ENCODE measurements at regions not wholly inside any gene's neighbourhood (a gene's known extent, or its start where the extent isn't known, plus 50 kb on each side); places are given as distances from the start of the nearest gene placed in this dataset.
"Not testable (repeated sequence)": the region's sequence is repeated elsewhere in the genome, so short reads cannot be mapped to it uniquely, and the experiment has no call there.

DNA sequence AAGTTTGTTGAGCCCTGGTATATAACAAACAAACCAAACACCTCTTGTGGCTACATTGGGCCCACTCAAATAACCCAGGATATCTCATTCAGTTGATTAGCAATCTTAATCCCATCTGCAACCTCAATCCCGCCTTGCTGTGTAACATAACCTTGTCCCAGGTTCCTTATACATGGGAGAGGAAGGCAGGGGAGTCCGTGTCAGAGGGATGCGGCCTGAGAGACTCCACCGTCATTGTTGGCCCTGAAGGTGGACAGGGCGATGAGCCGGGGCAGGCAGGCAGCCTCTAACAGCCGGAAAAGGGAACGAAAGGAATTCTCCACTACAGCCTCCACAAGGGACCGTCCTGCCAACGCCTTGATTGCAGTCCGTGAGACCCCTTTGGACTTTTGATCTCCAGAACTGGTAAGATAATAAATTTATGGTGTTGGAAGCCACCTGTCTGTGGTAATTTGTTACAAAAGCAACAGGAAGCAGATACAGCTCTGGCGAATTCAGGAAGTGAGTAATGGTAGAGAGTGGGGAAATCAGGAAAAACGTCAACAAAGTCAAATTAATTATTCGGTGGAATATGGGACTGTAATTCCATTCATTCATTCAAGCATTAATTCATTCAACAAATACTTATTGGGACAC lies 124.5 kb upstream of the SALL4 start:
- TF ChIP-seq PATZ1 (CRISPR knock-in tag; IDR thresholded peaks at IDR 0.05; ENCODE audit: borderline replicate concordance), result no peak
- ATAC-seq, result no peak

- no peak for TF ChIP-seq RARB (CRISPR knock-in tag; IDR thresholded peaks at IDR 0.05)
- TF ChIP-seq BACH2 (CRISPR knock-in tag; IDR thresholded peaks at IDR 0.05; ENCODE audit: borderline replicate concordance), result no peak
- no peak for TF ChIP-seq TCF4 (CRISPR knock-in tag; IDR thresholded peaks at IDR 0.05; ENCODE audit: borderline replicate concordance)
- TF ChIP-seq SNAI2 (CRISPR knock-in tag; IDR thresholded peaks at IDR 0.05), result no peak
- no peak for TF ChIP-seq CREB5 (CRISPR knock-in tag; IDR thresholded peaks at IDR 0.05; ENCODE audit: low read depth)
- TF ChIP-seq TSHZ2 (CRISPR knock-in tag; IDR thresholded peaks at IDR 0.05), result no peak
- TF ChIP-seq ZNF565 (CRISPR knock-in tag; conservative IDR thresholded peaks at IDR 0.05; ENCODE audit: low read depth), result no peak
- no peak for TF ChIP-seq TOX (CRISPR knock-in tag; IDR thresholded peaks at IDR 0.05; ENCODE audit: borderline replicate concordance)
- ATAC-seq, result no peak
These were observed 122.2 kb upstream of the SALL4 start for GRCh38 chr20:51924509-51924908.

GRCh38 chr20:51923633-51924032 lies 121.3 kb upstream of the SALL4 start:
- TF ChIP-seq POU6F1 (CRISPR knock-in tag; IDR thresholded peaks at IDR 0.05; ENCODE audit: borderline replicate concordance, low read depth), result no peak
- no peak for TF ChIP-seq BACH2 (CRISPR knock-in tag; IDR thresholded peaks at IDR 0.05; ENCODE audit: borderline replicate concordance)
- TF ChIP-seq ISL1 (CRISPR knock-in tag; IDR thresholded peaks at IDR 0.05), result peak; percentile 49
- TF ChIP-seq RARB (CRISPR knock-in tag; IDR thresholded peaks at IDR 0.05), result no peak
- TF ChIP-seq TCF4 (CRISPR knock-in tag; IDR thresholded peaks at IDR 0.05; ENCODE audit: borderline replicate concordance), result 0 out of 2 replicates have a peak, but pooled peaks have one; percentile 19
- no peak for TF ChIP-seq ZFP30 (CRISPR knock-in tag; IDR thresholded peaks at IDR 0.05)
- TF ChIP-seq ARNTL (CRISPR knock-in tag; IDR thresholded peaks at IDR 0.05; ENCODE audit: borderline replicate concordance, low read depth), result no peak
- no peak for TF ChIP-seq TOX (CRISPR knock-in tag; IDR thresholded peaks at IDR 0.05; ENCODE audit: borderline replicate concordance)
- TF ChIP-seq OSR1 (CRISPR knock-in tag; IDR thresholded peaks at IDR 0.05), result no peak
- no peak for TF ChIP-seq PPARA (CRISPR knock-in tag; IDR thresholded peaks at IDR 0.05; ENCODE audit: borderline replicate concordance)
- TF ChIP-seq CSDC2 (CRISPR knock-in tag; IDR thresholded peaks at IDR 0.05), result no peak
- TF ChIP-seq ZFP3 (CRISPR knock-in tag; IDR thresholded peaks at IDR 0.05), result no peak
- TF ChIP-seq, protein P1, sequence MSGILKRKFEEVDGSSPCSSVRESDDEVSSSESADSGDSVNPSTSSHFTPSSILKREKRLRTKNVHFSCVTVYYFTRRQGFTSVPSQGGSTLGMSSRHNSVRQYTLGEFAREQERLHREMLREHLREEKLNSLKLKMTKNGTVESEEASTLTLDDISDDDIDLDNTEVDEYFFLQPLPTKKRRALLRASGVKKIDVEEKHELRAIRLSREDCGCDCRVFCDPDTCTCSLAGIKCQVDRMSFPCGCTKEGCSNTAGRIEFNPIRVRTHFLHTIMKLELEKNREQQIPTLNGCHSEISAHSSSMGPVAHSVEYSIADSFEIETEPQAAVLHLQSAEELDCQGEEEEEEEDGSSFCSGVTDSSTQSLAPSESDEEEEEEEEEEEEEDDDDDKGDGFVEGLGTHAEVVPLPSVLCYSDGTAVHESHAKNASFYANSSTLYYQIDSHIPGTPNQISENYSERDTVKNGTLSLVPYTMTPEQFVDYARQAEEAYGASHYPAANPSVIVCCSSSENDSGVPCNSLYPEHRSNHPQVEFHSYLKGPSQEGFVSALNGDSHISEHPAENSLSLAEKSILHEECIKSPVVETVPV (CRISPR knock-in tag; IDR thresholded peaks at IDR 0.05), result no peak
- no peak for TF ChIP-seq CREB5 (CRISPR knock-in tag; IDR thresholded peaks at IDR 0.05; ENCODE audit: low read depth)
- TF ChIP-seq ZNF565 (CRISPR knock-in tag; conservative IDR thresholded peaks at IDR 0.05; ENCODE audit: low read depth), result no peak
- no peak for TF ChIP-seq ZNF8 (CRISPR knock-in tag; IDR thresholded peaks at IDR 0.05)
- no peak for ATAC-seq

DNA sequence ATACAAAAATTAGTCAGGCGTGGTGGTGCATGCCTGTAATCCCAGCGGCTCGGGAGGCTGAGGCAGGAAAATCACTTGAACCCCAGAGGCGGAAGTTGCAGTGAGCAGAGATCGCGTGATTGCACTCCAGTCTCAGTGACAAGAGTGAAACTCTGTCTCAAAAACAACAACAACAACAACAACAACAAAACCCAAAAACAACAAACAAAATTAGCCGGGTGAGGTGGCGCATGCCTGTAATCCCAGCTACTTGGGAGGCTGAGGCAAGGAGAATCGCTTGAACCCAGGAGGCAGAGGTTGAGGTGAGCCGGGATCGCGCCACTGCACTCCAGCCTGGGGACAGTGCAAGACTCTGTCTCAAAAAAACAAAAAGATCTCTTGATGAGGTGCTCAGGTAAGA lies 120.5 kb upstream of the SALL4 start:
- not testable (repeated sequence) for ATAC-seq

Data from SK-N-SH treated with all-trans-retinoic acid at 6 μM for 48 hours (cell line).